Erythroblast (primary cell): ENCODE measurements at regions not wholly inside any gene's neighbourhood (a gene's known extent, or its start where the extent isn't known, plus 50 kb on each side); places are given as distances from the start of the nearest gene placed in this dataset.

Experiments
- DNase-seq, 2 experiments: peaks; one replicate each; lab custom pipeline; 2025; lab: John Stamatoyannopoulos, UW
- GATA1 ChIP-seq: IDR thresholded peaks from 2 replicates; pipeline ENCODE4 v1.6.1; 2011; ENCODE audit warnings: low read depth, mild to moderate bottlenecking, control low read depth, low read length, moderate library complexity
- POLR2A ChIP-seq: IDR thresholded peaks from 2 replicates; pipeline ENCODE4 v1.6.1; 2011; ENCODE audit warnings: mild to moderate bottlenecking, low read length

DNA sequence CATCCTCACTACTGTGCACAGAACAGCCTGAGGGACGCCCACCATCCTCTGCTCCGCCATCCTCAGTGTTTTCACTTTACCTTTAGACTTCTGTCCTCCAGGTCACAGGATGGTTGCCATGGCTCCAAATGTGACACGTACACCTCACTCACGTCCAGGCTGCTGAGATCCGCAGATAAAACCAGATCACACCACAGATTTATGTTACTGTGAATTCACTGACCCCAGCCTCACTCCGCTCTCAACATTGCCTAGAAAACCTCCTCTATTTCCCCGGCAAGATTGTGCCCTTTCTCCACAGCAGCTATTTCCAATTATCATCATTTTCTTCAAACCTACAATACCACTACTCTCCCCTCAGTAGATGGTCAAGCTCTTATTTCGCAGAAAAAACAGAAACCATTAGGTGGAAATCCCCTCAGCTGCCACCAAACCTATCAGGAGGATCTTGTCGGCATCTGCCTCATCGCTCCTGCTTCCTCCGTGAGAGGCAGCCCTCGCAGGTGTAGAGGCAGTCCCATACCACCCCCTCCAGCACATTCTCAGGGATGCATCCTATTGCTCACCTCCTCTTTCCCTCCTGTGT is 49.8 kb upstream of the SLC1A4 start:
- TF ChIP-seq GATA1 (no peak), POLR2A (no peak)
- no peak for DNase-seq
